ENCODE measurements at regions not wholly inside any gene's neighbourhood (a gene's known extent, or its start where the extent isn't known, plus 50 kb on each side); places are given as distances from the start of the nearest gene placed in this dataset.

GRCh38 chr13:109859216-109859835 is 72.9 kb upstream of the IRS2 start:
- DNase-seq = no peak

GRCh38 chr13:109858319-109858718 is 71.9 kb upstream of the IRS2 start:
- DNase-seq = no peak

- no peak for DNase-seq
Observed at GRCh38 chr13:109857803-109858202, 71.4 kb upstream of the IRS2 start.

GRCh38 chr13:109857325-109857724 is 70.9 kb upstream of the IRS2 start:
- DNase-seq = no peak

- DNase-seq = no peak
Observed at GRCh38 chr13:109856350-109856749, 70.0 kb upstream of the IRS2 start.

GRCh38 chr13:109853153-109853552 is 66.8 kb upstream of the IRS2 start:
- DNase-seq = no peak

GRCh38 chr13:109846185-109846584 is 59.8 kb upstream of the IRS2 start:
- DNase-seq = no peak

- no peak for DNase-seq
Observed at GRCh38 chr13:109844396-109844795, 58.0 kb upstream of the IRS2 start.

- no peak for DNase-seq
Observed at GRCh38 chr13:109843695-109844094, 57.3 kb upstream of the IRS2 start.

GRCh38 chr13:109842212-109842920 is 56.0 kb upstream of the IRS2 start:
- no peak for DNase-seq

- no peak for DNase-seq
Observed at GRCh38 chr13:109840893-109841287, 54.5 kb upstream of the IRS2 start.

- no peak for DNase-seq
Observed at GRCh38 chr13:109840201-109840892, 54.0 kb upstream of the IRS2 start.

- peak; percentile 57 for DNase-seq
Observed at GRCh38 chr13:109836629-109837607, 50.5 kb upstream of the IRS2 start.
